SHP77 treated with DMSO at 0.1 percent for 48 hours (cell line): ENCODE measurements at regions not wholly inside any gene's neighbourhood (a gene's known extent, or its start where the extent isn't known, plus 50 kb on each side); places are given as distances from the start of the nearest gene placed in this dataset.

Experiments
- DNase-seq: peaks from one replicate; lab custom pipeline; 2025; lab: John Stamatoyannopoulos, UW

DNA sequence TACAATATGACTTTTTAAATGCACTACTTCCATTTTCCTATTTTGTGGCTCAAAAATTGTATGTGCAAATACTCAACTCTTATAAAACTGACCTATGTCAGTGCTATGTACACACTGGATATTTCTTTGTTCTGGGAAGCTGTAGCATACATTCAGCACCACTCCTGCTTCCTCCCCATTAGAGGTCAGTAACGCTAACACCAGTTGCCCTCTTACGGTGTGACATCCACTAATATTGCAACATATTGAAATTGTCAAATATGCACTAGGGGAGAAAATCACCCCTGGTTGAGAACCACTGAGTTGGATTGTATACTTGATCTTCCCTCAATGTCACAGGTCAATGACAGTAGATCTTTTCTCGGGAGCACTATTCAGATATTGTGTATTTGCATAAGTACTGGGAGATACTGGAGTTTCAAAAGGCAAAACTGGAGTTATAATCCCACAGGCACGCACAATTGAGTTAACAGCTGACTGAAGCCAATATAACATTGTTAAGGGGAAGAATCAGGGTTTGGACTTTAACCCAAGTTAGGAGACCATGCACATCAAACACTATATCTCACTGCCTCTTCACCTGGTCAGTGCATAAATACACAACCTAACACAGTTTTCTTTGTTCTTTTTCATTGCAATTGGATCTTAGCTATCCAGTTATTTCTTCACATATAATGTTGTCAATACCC is 1276.5 kb upstream of the MIR17HG start:
- DNase-seq, result no peak

DNA sequence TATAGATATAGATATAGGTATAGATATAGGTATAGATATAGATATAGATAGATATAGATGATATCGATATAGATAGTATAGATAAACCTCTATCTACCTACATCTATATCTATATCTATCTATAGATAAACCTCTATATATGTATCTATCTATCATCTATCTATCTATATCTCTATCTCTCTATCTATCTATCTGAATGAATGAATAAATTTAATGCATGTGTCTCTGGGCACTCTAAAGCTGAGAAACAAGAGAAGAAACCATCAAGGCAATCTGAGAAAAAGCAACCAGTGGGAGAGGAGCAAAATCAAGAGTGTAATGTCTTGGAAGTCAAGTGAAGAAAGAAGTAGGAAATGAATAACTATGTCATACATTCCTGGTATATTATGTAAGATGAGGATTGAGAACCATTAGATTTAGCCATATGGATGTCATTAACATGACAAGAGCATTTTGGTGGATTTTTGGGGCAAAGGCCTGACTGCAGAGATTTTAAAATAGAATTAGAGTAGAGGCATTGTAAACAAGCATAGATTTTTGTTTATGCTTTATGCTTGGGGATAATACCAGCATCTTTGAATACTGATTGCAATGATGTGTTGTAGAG is 1262.7 kb upstream of the MIR17HG start:
- no peak for DNase-seq

GRCh38 chr13:90089051-90089450 is 1258.4 kb upstream of the MIR17HG start:
- no peak for DNase-seq

DNA sequence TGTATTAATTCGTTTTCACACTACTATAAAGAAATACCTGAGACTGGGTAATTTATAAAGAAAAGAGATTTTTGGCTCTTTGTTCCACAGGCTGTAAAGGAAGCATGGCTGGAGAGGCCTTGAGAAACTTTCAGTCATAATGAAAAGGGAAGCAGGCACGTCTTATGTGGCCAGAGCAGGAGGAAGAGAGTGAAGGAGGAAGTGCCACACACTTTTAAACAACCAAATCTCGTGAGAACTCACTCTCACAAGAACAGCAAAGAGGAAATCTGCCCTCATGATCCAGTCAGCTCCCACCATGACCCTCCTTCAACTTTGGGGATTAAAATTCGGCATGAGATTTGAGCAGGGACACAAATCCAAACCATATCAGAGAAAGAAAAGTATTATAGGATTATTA is 1255.9 kb upstream of the MIR17HG start:
- DNase-seq, result no peak

GRCh38 chr13:90094357-90094756 is 1253.1 kb upstream of the MIR17HG start:
- no peak for DNase-seq

- no peak for DNase-seq
Observed at GRCh38 chr13:90098577-90098976, 1248.9 kb upstream of the MIR17HG start.

- DNase-seq, result no peak
Observed at GRCh38 chr13:90099847-90100246, 1247.6 kb upstream of the MIR17HG start.

DNA sequence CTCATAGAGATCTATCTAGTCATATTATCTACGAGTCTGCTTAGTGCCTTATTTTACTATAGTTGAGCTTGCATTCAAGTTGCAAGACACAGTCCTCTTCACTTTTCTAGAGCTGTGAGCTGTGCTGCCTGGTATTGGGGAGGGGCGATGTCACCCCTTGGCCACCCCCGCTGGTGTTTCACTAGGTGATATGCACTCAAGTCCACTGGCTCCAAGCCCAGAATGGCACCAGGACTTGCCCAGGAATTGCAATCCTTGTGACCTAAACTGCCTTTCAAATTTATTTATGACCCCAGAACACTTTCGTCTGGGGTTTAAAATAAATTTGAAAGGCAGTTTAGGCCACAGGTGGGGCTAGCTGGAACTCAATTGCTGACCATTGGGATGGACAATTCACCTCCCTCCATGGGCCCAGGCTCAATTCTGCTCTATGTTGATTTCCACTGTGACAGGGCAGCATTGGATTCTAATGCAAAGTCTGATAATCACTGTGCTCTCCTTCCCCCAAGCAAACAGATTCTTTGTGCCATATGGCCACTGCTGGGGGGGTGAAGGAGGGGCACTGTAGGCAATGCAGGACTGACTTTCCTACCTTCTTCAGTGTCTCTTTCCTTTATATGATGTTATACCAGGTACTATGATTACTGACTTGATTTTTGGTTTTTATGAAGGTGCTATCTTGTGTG is 1244.2 kb upstream of the MIR17HG start:
- DNase-seq, result no peak

- DNase-seq, result no peak
Observed at GRCh38 chr13:90104764-90105163, 1242.7 kb upstream of the MIR17HG start.

GRCh38 chr13:90105276-90105675 is 1242.2 kb upstream of the MIR17HG start:
- no peak for DNase-seq

DNA sequence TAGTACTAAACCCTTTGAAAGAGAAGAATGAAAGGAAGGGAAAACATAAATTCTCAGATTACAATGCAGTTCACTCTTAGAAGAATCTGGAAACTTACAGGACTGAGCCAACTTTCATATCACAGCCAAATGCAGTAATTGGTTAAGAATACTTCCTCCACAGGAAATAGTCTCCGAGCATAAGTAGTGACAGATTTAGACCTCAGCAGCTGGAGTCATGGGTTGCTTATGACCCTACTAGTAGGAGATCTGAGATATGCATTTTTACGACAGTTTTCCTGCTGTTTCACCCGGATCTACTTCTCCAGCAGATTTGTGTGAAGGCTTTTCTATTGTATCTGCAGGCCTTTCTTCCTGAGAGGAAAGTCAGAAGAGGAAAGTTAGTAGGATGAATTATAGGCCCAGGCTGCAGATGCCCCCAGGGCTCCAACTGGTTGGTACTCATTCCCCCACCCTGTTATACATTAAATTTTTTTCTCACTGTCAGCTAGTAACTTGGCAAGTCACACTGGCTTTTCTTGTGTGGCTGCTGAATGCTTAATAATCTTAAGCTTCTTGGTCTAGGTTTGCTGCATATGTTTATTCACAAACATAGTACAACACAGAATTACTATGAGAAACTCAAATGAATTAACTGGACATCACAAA is 1241.5 kb upstream of the MIR17HG start:
- DNase-seq, result no peak

GRCh38 chr13:90107661-90108060 is 1239.8 kb upstream of the MIR17HG start:
- DNase-seq, result no peak

GRCh38 chr13:90108547-90108946 is 1238.9 kb upstream of the MIR17HG start:
- no peak for DNase-seq

DNA sequence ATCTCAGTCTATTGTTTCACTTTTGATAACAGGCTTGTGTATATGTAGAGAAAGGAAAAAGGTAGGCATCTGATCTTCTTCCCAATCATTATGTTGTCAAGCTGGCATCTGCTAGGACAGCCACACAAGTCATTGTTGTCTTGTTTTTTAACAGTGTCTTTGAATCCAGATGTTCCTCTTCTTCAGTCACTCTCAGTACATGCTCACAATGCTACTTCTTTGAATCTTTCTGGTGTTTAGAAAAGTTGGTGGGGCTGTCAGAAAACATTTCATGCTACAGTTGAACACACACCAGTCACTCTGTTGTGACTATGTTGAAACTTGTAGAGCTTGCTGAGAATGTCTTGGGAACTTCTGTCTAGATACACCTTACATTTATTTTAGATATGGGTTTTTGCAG is 1231.4 kb upstream of the MIR17HG start:
- no peak for DNase-seq

GRCh38 chr13:90118467-90119071 is 1228.9 kb upstream of the MIR17HG start:
- no peak for DNase-seq

DNA sequence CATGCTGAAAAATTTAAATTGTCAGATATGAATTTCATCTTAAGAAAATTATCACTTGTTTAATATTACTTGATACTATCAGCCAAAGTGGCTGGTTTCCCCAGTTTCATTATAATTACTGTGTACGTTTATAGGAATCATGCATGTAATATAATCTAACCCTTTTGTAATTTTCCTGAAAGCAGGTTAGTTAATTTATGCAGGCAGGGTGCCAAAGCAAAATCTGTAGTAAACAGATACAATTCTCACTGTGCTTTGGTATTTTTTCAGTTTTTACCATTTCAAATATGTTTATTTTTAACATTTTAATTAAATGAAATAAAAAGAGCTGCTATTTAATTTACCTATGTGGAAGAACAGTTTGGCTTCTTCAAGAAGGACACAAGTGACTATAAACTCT is 1227.5 kb upstream of the MIR17HG start:
- no peak for DNase-seq

GRCh38 chr13:90121784-90122183 is 1225.7 kb upstream of the MIR17HG start:
- no peak for DNase-seq

DNA sequence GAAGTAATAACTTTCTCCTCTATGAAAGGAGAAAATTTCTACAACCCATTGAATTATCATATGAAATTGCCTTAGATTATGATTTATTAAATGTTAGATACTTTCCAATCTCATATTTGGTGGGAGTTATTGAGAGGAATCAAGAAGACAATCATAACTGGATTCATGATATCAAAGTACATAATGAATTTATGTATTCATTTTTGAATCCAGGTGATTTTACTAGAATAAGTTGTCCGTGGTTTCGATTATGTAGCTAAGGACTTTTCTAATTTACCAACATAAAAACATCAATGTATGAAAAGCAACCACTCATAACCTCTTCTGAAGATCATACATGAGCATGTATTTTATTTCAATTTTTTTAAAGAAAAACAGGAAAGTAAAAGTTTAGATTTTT is 1225.0 kb upstream of the MIR17HG start:
- no peak for DNase-seq

- no peak for DNase-seq
Observed at GRCh38 chr13:90135558-90135957, 1211.9 kb upstream of the MIR17HG start.

- DNase-seq, result no peak
Observed at GRCh38 chr13:90142251-90142650, 1205.2 kb upstream of the MIR17HG start.

DNA sequence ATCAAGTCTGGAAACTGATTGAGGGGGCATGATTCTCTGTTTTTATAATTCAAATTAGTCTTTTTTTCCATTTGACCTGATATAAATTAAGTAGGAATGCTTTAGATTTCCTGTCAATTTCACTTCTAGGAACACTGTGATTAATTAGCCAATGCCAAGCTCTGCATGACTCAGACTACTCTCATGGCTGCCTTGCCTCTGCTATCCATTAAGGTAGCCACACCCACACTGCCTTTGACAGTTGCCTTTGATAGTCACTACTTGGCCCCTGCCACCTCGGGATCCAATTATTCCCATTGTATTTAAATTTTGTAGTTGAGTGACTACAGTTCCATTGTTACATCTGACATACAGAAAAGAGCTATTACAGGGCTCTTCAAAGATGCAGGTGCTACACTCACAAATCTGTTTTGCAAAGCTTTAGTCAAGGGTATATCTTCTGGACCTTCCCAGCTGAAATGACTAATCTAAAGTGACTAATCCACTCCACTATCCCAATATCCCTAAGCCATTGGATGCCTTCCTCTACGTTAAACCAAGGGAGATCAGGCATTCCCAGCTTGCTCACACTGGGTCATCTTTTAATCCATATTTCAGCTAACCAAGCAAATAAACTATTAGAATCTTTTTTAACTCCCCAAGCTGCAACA is 1193.1 kb upstream of the MIR17HG start:
- no peak for DNase-seq

DNA sequence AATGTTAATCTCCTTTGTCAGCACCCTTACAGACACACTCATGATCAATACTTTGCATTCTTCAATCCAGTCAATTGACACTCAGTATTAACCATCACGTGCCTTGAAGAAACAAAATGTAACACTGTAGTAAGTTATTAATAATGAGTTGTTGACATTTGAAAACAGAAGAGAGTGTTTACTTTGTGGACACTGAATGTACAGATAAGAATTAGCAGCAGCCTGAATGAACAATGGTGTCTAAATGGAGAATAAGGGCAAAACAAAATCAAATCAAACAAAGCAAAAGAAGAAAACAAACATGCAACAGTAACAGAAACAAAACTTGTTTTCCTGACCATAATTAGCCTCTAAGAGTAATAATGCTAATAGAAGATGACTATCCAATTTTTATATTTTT is 1191.1 kb upstream of the MIR17HG start:
- no peak for DNase-seq
